Kidney (tissue), 13 donors: ENCODE measurements at regions not wholly inside any gene's neighbourhood (a gene's known extent, or its start where the extent isn't known, plus 50 kb on each side); places are given as distances from the start of the nearest gene placed in this dataset.
"Not testable (repeated sequence)": the region's sequence is repeated elsewhere in the genome, so short reads cannot be mapped to it uniquely, and the experiment has no call there.

Experiments used
- DNase-seq, 5 donors: peaks; one replicate each; pipeline ENCODE4 v3.0.0-alpha.2; 2013 to 2020
- FAIRE-seq: peaks from 2 replicates; lab custom pipeline; 2012; peaks lifted over from hg19 to GRCh38; lab: Jason Lieb, UNC
- H3K27ac ChIP-seq, 2 donors: one replicate each; pipeline ENCODE4 v1.7.0; 2013; ENCODE audit warnings: low read depth in 2 of 2, low read length in 2 of 2, inconsistent platforms in 1 of 2
- H3K27me3 ChIP-seq: one replicate; pipeline ENCODE4 v1.7.1; 2013; ENCODE audit warnings: low read length, inconsistent platforms; ENCODE audit not compliant: control insufficient read depth, insufficient read depth
- H3K36me3 ChIP-seq, 3 donors: one replicate each; pipeline versions ENCODE4 v1.7.0 to v1.7.1; 2013; ENCODE audit warnings: low read length in 3 of 3, control low read depth in 1 of 3, inconsistent platforms in 1 of 3; ENCODE audit not compliant: insufficient read depth in 3 of 3, control insufficient read depth in 2 of 3
- H3K4me1 ChIP-seq, 3 donors: one replicate each; pipeline versions ENCODE4 v1.7.0 to v1.7.1; 2013; ENCODE audit warnings: low read length in 3 of 3, inconsistent platforms in 1 of 3, low read depth in 1 of 3; ENCODE audit not compliant: control insufficient read depth in 2 of 3, insufficient read depth in 2 of 3
- H3K4me3 ChIP-seq, 3 donors: one replicate each; pipeline versions ENCODE4 v1.7.0 to v1.8.1; 2013; ENCODE audit warnings: low read length in 3 of 3, control low read depth in 1 of 3, inconsistent platforms in 1 of 3
- H3K9ac ChIP-seq, 3 donors: one replicate each; pipeline versions ENCODE4 v1.7.0 to v1.7.1; 2013; ENCODE audit warnings: low read length in 3 of 3, control low read depth in 1 of 3, inconsistent platforms in 1 of 3
- H3K9me3 ChIP-seq, 3 donors: one replicate each; pipeline versions ENCODE4 v1.7.0 to v1.7.1; 2013; ENCODE audit warnings: low read length in 3 of 3, control low read depth in 1 of 3, inconsistent platforms in 1 of 3; ENCODE audit not compliant: control insufficient read depth in 2 of 3, insufficient read depth in 1 of 3
- CTCF ChIP-seq: IDR thresholded peaks from 3 replicates; pipeline ENCODE4 v1.5.1; 2012; ENCODE audit warnings: mild to moderate bottlenecking, moderate library complexity, borderline replicate concordance; ENCODE audit not compliant: insufficient read depth; ENCODE audit errors: extremely low read depth
- intact Hi-C: fragments of 100-400 bp; cut with DNase I; formaldehyde crosslinking; loops from one replicate; pipeline ENCODE4 v1.11.1; 2022
- donor health status: control.
- donor health status: control.
- donor health status: control.
- donor health status: control.
- donor health status: control.
- donor health status: DM: yes; HTN: yes; CAD: no.
- donor health status: Normal renal cell carcinoma (clear cell type).

DNA sequence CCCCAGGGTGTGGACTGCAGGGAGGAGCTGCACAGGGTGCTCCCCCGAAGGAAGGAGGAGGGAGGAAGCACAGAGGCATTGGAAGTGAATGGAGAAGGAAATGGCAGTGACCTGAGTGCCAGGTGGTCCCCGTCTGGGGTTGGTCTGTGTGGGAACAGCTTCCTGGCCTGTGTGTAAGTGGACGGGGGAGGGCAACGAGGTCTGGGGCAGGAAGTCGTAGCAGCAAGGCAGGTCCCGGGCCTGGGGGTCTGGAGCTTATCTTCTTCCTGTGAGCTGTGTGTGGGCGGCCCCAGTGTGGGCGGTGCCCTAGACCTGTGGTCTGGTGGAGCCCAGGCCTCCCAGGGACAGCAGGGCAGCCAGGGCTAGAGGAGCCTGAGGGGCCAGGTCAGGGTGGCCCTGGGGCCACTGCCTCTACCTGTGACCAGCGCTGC is 382.1 kb downstream of the TMEM121 start:
- H3K9ac ChIP-seq: no peak overlapping the region
- no peaks in the 10 kb centered on the region for H3K9me3 ChIP-seq
- FAIRE-seq (no peak), DNase-seq (peak in 1 of 5 donors; percentile 76)
- H3K36me3 ChIP-seq: no peaks in the 10 kb centered on the region
- intact Hi-C loops: no loop called here
- TF ChIP-seq CTCF: no peak
- H3K27ac ChIP-seq: no peak overlapping the region
- H3K27me3 ChIP-seq: no peaks in the 10 kb centered on the region
- no peaks in the 10 kb centered on the region for H3K4me1 ChIP-seq
- H3K4me3 ChIP-seq: no peak overlapping the region

- no peaks in the 10 kb centered on the region for H3K9me3 ChIP-seq
- no peak overlapping the region for H3K27ac ChIP-seq
- H3K4me3 ChIP-seq: no peak overlapping the region
- DNase-seq: peak in 1 of 5 donors; percentile 43
- H3K27me3 ChIP-seq: no peaks in the 10 kb centered on the region
- no peak overlapping the region for H3K9ac ChIP-seq
- TF ChIP-seq CTCF: no peak
- H3K4me1 ChIP-seq: no peaks in the 10 kb centered on the region
- H3K36me3 ChIP-seq: no peaks in the 10 kb centered on the region
- intact Hi-C loops: no loop called here
- no peak for FAIRE-seq
Measured at GRCh38 chr14:105909046-105909827, 382.9 kb downstream of the TMEM121 start.

- intact Hi-C loops, H3K9ac ChIP-seq, H3K27ac ChIP-seq, H3K4me3 ChIP-seq, H3K9me3 ChIP-seq, H3K36me3 ChIP-seq, H3K27me3 ChIP-seq, FAIRE-seq, H3K4me1 ChIP-seq: not testable (repeated sequence)
- DNase-seq: peak in 1 of 5 donors; percentile 52
Measured at GRCh38 chr14:105909828-105910120, 383.4 kb downstream of the TMEM121 start.

GRCh38 chr14:105910426-105910825 is 384.0 kb downstream of the TMEM121 start:
- Histone ChIP-seq H3K4me3 (no peak overlapping the region), H3K4me1 (no peaks in the 10 kb centered on the region), H3K36me3 (no peaks in the 10 kb centered on the region), H3K9ac (no peak overlapping the region), H3K9me3 (no peaks in the 10 kb centered on the region), H3K27ac (no peak overlapping the region), H3K27me3 (no peaks in the 10 kb centered on the region)
- DNase-seq: peak in 1 of 5 donors; percentile 44
- TF ChIP-seq CTCF: no peak
- intact Hi-C loops: no loop called here
- no peak for FAIRE-seq
